Stimulated activated CD8-positive, alpha-beta memory T cell treated with anti-CD3 and anti-CD28 coated beads, Interleukin-7, amount 100 ng/mL, for 4 hours (primary cell): ENCODE measurements at regions not wholly inside any gene's neighbourhood (a gene's known extent, or its start where the extent isn't known, plus 50 kb on each side); places are given as distances from the start of the nearest gene placed in this dataset.

Experiments used
- DNase-seq, 2 donors: peaks; one replicate each; pipeline ENCODE4 v3.0.0-alpha.2; 2020; ENCODE audit warnings: low read depth in 2 of 2

- DNase-seq, result no peak
Measured at GRCh38 chr4:17174751-17175150, 276.3 kb upstream of the LDB2 start.

DNA sequence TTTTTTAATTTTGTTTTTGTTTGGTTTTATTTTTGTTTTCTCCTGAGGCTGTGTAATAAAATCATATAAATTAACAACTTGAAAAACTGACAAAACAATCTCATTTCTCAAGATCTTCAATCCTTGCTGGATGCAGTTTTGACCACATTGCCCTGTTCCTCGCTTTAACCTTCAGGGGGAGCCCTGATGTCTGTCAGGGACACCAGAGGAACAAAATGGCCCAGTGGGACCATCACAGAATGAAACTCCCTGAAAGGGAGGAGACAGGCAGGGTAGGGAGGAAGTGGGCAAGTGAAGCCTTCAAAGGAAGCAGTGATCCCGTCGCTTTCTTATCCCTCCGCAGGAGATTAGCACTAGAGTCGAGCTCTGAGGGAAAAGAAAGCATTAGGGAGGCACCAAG lies 274.9 kb upstream of the LDB2 start:
- no peak for DNase-seq

- DNase-seq, result no peak
Measured at GRCh38 chr4:17170131-17170530, 271.7 kb upstream of the LDB2 start.

- no peak for DNase-seq
Measured at GRCh38 chr4:17169699-17170098, 271.3 kb upstream of the LDB2 start.

DNA sequence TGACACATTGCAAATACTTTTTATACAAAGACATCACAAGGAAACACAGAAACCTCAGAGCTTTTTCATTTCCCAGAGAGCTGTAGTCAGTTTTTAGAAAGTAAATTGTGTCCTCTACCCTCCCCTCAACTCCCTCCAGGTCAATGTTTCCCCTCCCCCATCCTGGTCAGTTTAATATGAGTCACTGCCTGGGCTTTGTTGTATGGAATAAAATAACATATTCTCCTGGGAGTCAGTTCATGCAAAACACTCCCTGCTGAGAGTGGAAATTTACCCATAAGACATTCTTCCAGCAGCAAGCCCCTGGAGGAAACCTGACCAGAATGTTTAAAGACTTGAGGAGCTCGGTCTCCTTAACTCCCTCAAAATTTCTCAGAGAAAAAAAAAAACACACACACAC lies 270.1 kb upstream of the LDB2 start:
- no peak for DNase-seq

- DNase-seq, result no peak
Measured at GRCh38 chr4:17166954-17167353, 268.5 kb upstream of the LDB2 start.

- DNase-seq, result no peak
Measured at GRCh38 chr4:17165286-17165685, 266.8 kb upstream of the LDB2 start.

DNA sequence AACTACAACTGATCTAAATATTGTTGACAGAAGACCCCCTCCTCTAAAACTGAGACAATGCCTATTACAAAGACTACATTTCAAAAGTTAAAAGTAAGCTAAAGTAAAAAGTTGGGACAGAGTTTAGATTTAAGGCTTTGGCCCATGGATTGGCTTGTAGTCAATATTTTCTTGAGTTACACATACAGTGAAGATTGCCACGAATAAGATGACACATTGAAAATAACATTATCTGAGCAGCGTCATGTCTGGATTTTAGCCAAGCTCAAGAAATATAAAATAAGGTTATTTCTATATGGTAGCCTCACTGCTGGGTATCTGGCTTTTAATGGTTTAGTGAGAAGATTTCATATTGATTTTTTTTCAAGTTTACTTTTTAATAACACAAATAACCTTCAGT lies 266.2 kb upstream of the LDB2 start:
- DNase-seq, result no peak

- DNase-seq, result no peak
Measured at GRCh38 chr4:17163156-17163771, 264.8 kb upstream of the LDB2 start.

DNA sequence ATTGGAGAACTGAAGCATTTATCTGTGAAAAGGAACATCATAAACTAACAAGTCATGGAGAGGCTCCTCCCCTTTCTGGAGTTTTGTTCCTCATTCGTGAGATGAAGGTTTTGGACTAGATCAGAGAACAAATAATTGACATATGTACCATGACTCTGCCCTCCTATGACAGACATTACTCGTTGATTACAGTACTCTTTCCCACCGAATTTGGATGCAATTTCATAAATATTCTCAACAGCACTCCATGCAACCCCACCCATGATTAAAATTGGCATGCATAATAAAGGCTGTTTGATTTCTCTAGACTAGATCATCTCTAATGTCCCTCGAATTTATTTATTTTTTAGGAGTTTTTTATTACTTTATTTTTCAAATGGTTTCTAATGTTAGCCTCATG lies 258.9 kb upstream of the LDB2 start:
- DNase-seq, result no peak

DNA sequence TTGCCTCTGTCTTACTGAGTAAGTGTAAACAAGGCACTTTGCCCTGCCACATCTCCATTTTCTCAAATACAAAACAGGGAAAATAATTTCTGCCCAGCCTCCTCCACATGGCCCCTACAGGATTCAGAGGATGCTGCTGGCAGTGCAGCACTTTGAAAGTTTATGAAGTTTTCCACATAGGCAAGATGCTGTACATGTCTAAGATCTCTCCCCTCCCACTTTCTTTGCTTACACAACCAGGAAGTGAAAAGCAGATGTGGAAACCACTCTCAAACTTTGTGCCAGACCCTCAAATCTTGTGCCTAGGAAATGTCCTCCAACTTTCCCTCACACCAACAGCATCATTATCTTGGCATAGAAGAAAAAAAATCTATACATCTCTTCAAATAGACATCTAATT lies 257.0 kb upstream of the LDB2 start:
- no peak for DNase-seq

DNA sequence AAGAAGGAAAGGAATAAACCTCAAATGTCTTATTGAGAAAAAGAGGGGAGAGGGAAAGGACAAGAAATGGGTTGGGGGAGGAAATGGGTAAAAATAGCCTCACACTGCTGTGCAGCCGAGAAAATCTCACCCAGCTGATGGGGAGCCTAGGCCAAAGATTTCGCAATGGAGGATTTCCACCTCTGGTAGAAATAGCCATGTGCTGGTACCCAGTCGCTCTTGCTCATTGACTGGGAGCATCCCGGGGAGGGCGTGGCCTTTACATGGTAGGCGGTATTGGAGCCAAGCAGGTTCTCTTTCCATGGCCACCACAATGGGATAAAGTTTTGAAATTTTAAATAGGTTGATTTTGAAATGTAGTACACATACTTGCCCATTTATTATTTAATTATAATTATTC lies 255.1 kb upstream of the LDB2 start:
- no peak for DNase-seq

- DNase-seq, result no peak
Measured at GRCh38 chr4:17152941-17153540, 254.6 kb upstream of the LDB2 start.

DNA sequence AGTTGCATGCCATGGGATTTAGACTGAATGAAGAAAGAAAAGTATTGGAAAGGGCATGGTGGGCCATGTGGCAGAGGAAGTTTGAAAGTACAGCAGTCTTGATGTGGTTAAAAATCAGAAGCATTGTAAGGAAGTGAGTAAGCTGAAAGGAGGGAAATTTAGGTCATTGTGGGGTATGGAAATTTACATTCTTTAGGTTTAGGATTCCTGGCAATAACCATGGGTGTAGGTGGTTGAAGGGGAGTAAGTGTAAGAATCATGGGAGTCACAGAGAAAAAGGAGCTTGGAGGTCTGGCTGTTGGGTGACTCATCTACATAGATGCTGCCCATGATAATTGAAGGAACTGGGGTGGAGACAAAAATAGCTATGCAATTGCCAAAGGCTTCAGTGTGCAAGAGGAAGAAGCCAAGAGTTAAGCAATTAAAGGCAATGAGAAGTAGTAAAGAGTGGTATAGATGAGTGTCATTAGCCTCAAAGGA lies 243.8 kb upstream of the LDB2 start:
- no peak for DNase-seq

DNA sequence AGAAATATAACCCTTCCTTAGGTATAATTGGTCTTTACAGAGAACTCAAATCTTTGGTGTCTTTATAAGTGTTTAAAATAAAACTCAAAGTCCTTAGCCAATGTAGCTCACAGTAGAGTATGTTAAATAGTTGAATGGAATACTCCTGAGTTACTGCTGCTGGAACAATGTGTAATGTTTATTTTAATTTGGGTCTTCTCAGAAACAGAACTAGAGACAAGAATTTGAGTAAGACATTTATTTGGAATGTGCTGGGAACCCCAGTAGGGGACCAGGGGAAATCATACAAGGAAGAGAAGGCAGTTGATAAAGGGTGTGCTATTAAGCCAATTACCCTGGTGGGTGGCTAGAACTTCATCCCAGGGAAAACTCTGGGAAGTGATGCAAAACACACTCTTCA lies 240.4 kb upstream of the LDB2 start:
- DNase-seq, result no peak

- no peak for DNase-seq
Measured at GRCh38 chr4:17134565-17134964, 236.1 kb upstream of the LDB2 start.

- no peak for DNase-seq
Measured at GRCh38 chr4:17134100-17134499, 235.7 kb upstream of the LDB2 start.

DNA sequence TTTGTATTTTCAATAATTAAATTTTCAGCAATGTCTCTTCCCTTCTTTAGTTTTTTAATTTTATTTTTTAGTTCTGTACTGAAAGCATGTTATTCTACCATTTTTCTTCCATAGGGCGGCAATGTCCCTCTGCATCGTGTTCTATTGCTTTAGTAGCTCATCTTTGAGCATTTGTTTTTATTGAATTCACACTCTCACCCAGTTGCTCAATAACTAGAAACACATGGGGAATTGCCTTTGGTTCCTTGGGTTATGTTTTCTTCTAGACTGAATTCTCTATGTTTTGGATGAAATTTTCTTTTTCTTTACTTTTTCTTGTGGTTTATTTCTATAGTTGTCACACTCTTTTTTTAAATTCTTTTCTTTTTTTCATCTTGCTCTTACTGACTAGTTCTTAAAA lies 233.8 kb upstream of the LDB2 start:
- no peak for DNase-seq

DNA sequence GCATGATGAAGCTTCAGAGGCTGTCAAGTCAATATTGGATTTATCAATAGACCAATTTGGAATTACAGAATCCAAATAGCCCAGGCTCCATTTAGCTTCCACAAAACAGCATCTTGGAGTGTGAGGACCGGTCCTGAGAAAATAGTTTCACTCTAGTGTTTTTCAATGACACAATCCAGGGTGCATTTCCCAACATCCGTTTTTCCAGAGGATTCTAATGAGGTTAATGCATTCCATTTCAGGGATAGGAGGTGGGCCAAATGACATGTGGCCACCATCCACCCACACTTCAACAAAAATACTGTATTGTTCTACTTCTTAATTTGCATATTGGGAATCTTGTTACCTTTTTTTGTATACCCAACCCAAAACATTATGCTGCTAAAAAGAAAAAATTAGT lies 229.8 kb upstream of the LDB2 start:
- DNase-seq, result no peak

DNA sequence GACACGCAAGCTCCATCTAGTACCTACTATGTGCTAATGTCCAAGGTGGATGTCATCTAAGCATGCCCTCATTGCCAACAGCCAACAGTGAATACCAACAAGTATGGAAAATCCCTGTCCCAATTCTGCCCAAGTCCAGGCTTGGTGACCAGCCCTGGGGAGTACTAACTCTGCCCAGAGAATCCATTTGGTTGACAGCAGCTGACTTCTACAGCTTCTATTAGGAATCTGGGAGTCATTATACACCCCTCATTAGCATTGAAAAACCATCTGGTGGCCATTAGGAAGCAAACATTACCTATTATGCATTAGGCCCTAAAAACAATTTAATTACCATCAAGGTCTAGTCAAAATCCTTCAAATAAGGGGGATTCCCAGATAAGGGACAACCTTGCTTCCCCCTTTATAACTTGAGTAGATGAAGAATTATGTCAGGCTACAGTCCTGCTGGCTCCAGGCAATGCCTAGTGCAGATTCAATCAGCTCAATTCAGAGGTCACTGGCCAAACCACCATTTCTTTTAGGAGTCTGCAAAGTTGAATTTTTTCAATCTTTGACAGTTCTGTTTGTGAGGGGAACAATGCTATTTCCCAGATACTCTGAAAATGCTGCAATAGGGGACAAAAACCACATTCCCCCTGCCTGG lies 228.0 kb upstream of the LDB2 start:
- DNase-seq, result no peak

- DNase-seq, result no peak
Measured at GRCh38 chr4:17124767-17125166, 226.3 kb upstream of the LDB2 start.

DNA sequence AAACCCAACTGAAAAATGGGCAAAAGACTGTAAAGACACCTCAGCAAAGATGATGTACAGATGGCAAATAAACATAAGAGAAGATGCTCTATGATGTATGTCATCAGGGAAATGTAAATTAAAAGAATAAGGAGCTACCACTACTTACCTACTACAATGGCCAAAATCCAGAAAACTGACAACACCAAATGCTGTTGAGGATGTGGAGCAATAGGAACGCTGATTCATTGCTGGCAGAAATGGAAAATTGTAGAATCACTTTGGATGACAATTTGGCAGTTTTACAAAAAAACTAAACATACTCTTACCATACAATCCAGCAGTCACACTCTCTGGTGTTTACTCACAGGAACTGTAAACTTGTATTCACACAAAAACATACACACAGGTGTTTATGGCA lies 222.3 kb upstream of the LDB2 start:
- no peak for DNase-seq

GRCh38 chr4:17117746-17118145 lies 219.3 kb upstream of the LDB2 start:
- no peak for DNase-seq

- DNase-seq, result no peak
Measured at GRCh38 chr4:17115583-17115982, 217.1 kb upstream of the LDB2 start.
